Fibroblast of pulmonary artery (primary cell): ENCODE measurements at regions not wholly inside any gene's neighbourhood (a gene's known extent, or its start where the extent isn't known, plus 50 kb on each side); places are given as distances from the start of the nearest gene placed in this dataset.

Source experiments
- DNase-seq: peaks from one replicate; pipeline ENCODE4 v3.0.0-alpha.2; 2010; ENCODE audit warnings: low read depth
- H3K4me3 ChIP-seq: replicated peaks from 2 replicates; pipeline ENCODE4 v1.5.1; 2011; ENCODE audit warnings: low read depth, mild to moderate bottlenecking, control low read depth, low read length, moderate library complexity
- CTCF ChIP-seq: IDR thresholded peaks from 2 replicates; pipeline ENCODE4 v1.5.1; 2011; ENCODE audit warnings: mild to moderate bottlenecking, control low read depth, low read length, inconsistent platforms; ENCODE audit errors: missing control alignments

GRCh38 chr18:51522821-51523220 is 325.3 kb upstream of the MEX3C start:
- TF ChIP-seq CTCF, result no peak
- H3K4me3 ChIP-seq, result no peak overlapping the region
- peak; percentile 23 for DNase-seq

GRCh38 chr18:51523671-51524070 is 326.2 kb upstream of the MEX3C start:
- no peak for TF ChIP-seq CTCF
- no peak for DNase-seq
- H3K4me3 ChIP-seq, result no peak overlapping the region

GRCh38 chr18:51525453-51526225 is 328.2 kb upstream of the MEX3C start:
- TF ChIP-seq CTCF, result no peak
- no peak for DNase-seq
- H3K4me3 ChIP-seq, result no peak overlapping the region

- TF ChIP-seq CTCF, result no peak
- no peak overlapping the region for H3K4me3 ChIP-seq
- DNase-seq, result no peak
Measured at GRCh38 chr18:51527826-51528225, 330.3 kb upstream of the MEX3C start.

GRCh38 chr18:51531501-51531900 is 334.0 kb upstream of the MEX3C start:
- H3K4me3 ChIP-seq, result no peak overlapping the region
- TF ChIP-seq CTCF, result no peak
- no peak for DNase-seq

- peak; percentile 52 for TF ChIP-seq CTCF
- DNase-seq, result peak; percentile 73
- no peak overlapping the region for H3K4me3 ChIP-seq
Measured at GRCh38 chr18:51537487-51537886, 340.0 kb upstream of the MEX3C start.

GRCh38 chr18:51540562-51540961 is 343.1 kb upstream of the MEX3C start:
- no peak for DNase-seq
- no peak overlapping the region for H3K4me3 ChIP-seq
- TF ChIP-seq CTCF, result no peak
